MV-4-11 (cell line): ENCODE measurements at regions not wholly inside any gene's neighbourhood (a gene's known extent, or its start where the extent isn't known, plus 50 kb on each side); places are given as distances from the start of the nearest gene placed in this dataset.
"Not testable (repeated sequence)": the region's sequence is repeated elsewhere in the genome, so short reads cannot be mapped to it uniquely, and the experiment has no call there.

Source experiments
- DNase-seq: peaks from one replicate; lab custom pipeline; 2025; lab: John Stamatoyannopoulos, UW

DNA sequence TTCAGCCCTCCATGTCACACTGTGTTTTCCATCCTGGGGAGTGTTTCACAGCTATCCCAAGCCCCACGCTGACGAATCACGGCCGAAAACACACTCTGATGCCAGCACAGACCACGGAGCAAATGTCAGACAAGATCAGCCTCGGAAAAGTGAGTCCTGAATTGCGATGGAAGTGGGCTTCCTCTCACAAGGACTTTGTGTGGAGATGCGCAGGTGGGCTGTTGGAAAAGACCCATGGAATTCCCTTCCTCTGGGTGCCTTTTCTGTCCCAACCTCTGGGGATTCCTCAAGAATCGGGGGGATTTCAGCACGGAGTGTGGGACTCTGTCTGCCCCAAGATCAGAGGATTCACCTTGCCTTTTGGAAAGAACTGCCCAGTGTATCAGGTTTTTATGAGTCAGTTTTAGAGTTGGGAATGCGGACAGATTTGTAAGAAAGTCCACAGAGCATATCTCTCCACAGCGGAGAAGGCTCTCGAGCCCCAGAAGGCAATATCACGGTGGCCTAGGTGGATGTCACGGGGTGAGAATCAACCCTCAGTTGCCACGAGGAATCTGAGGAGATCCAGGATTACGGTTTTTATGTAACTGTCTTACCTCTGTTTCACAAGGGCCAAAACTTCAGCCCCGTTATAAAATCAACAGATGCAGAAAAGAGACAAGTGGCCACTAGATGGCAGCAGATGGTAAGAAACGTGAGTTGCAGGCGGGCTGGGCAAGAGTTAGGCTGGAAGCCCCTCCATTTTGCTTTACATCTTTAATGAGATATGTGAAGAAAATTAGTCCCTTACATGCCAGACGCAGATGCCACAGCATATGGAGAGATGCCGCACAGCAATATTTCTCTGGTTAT, 201.9 kb downstream of the DAD1 start:
- peak; percentile 51 for DNase-seq

DNA sequence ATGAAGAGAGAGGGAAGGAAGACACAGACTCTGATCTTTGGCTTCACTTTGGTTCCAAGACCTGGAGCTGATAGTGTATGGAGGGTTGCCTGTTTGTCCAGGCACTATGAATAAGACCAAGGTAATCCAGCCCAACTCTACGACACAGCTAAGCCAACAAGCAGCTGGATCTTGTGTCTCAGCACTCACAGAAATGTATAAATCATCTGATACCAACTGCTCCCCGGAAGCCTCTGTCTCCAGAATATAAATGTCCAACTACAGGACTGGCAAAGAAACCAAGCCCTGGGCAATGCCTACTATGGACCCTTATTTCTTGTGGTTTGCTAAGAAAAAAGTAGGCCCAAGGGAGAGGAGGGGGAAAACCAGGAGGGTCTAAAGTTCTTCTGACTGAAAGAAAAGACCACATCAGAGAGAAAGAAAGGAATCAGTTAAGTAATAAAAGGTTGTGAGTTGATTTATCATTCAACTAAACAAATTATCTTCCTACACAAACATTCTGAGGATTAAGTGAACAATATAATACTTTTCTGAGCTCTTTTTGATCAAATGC, 204.0 kb downstream of the DAD1 start:
- no peak for DNase-seq

DNA sequence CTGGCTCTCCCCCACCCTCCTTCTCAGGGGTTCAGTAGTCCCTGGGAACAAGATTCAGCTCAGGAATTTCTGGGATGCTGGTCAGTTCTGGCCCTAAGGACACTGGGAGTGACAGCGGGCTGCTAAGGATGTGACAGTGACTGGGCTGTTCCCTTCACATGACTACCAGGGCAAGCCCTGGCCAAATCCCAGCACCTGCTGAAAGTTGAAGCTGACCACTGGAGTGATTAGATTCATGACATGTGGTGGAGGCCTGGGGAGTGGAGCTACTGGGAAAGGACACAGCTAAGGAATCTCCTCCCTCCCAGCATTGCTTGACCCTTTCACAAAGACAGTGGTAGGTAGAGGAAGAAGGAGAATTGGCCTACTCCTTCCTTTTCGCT, 204.9 kb downstream of the DAD1 start:
- DNase-seq = no peak

DNA sequence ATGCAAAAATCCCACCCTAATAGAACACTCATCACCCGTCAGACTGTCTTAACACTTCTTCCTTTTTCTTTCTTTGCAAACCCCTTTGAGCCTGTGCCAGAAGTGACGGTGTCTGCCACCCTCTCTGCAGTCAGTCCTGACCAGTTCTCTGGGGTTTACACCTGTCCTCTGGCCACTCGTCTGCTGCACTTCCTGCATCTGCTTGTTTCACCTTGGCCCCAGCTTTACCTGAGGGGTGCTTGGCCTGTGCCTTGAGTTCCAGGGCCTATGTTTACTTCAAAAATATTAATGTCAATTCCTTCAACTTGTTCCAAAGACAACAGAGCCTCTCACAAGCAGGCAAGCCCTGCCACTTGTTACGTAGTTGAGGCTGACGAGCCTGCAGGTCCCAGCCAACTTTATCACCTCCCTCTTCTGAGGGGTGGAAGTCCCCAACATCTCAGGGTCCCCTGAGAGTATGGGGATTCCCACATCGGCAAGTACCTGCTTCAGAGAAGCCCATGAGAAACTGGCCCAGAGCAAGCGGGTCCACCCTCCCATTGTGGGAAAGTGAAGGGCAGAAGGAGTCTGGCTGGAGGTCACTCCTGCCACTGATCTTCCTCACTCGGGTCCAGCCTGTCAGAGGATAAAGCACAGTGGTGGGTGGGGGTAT, 205.4 kb downstream of the DAD1 start:
- no peak for DNase-seq

DNA sequence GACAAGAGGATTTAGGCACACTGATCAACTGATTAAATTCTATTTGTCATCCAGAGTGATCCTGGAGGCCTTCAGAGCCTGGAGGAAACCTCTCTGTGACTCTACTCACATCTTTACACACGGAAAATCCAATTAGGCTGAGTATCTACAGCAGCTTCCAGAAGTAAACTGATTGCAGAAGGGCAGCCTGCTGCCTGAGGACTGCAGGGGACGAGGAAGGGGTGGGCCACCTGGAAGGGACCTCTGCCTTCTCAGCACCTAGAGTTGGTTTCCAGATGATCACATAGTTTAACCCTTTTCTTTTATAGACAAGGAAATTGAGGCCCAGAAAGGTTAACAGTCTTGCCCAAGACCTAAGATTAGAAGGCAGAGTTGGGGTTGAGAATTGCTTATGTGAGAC, 206.1 kb downstream of the DAD1 start:
- no peak for DNase-seq

DNA sequence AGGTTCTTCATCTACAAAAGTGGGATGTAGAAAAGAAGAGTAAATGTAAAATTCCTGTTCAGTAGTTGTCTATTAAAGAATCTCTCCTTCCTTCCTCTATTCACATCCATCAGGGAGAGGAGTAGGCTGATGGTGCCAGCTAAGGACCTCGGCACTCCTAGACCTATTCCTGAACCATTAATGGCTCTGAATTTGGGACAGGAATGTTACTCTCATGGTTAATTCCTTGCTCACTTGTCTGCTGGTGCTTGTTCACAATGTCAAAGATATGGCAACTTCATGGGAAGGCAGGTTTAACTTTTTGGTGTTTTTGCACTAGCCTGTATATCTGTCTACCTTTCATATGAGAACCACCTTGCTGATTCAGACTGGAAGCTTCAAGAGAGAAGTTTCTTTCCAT, 206.6 kb downstream of the DAD1 start:
- no peak for DNase-seq

DNA sequence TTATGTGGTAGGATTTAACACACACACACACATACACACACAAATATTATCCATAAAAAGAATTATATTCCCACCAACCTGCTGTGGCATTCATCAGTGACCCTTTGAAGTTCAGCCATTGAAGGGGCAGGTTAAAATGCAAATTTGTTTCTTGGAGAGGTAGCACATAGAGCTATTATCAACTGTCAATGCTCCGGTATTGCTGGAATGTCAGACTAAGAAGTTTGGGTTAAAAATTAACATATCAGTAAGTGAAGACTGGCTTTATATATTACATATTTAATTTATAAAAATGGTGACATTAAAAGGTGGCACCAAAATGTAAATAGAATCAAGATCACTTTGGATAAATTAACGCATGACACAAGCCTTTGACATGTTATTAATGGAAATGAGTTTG, 207.3 kb downstream of the DAD1 start:
- DNase-seq = no peak

DNA sequence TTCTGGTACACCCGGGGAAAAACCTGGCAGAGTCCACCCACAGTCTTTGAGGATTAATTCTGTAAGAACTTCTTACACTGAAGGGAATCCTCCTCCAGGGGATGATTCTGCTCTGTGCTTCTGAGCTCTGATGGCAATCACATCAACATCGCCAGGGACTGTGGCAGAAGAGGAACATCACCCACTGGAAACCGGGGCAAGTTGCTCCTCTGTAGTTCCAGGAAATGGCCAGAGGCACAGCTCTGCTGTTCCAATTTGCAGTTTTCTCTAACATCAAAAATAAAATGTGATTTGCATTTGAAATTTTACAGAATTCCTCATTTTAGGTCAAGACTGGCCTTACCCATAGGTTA, 207.6 kb downstream of the DAD1 start:
- no peak for DNase-seq

DNA sequence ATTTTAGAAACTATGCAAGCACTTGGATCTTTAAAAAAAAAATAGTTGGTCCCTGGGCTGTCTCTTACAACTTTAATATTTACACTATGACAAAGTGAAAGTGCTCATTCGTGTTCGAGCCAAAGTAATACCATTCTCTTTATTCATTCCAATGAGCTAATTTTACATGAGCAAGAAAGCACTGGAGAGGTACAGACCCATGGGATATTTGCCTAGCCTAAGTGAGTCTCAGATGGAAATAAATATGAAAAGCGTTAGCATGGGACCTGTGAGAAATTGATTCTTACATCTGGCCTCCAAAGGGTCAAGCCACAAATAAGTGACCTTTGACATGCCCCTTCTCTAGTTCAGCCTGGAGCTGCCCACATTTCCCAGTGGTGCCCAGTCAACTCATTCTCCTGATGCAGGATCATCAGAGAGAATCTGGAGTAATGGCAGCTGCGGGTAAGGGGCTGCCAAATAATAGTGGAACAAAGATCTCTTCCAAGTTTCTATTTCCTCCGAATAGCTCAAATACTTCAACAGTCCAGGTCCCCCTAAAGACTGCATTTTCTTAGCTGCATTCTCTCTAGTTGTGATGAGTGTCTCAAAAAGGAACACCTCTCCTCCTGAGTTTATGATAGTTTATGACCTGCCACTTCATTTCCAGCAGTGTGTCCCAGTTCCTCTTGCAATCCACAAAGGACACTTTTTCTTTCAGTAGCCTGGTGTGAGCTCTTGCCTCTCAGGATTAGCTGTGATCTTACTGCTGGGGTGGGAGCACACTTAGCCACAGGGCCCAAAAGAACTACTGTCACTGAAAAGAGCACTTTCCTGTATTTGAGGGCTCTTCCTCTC, 208.2 kb downstream of the DAD1 start:
- no peak for DNase-seq

DNA sequence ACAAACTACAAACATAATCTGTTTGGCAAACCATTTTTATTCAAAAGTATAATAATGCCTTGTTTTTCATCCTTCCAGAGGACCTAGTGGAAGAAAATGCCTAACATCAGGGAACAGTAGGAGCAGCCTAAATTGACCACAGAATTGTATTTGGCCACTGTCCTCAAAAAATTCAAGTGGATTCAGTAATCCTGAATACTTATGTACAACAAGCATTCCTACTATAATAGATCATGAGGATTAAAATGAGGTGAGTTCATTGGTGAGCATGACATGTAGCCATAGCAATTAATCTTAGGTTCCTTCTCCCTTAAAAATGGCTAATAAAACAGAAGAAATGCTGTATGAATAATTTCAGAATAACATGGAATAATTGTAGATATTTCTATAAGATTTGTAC, 209.3 kb downstream of the DAD1 start:
- no peak for DNase-seq

DNA sequence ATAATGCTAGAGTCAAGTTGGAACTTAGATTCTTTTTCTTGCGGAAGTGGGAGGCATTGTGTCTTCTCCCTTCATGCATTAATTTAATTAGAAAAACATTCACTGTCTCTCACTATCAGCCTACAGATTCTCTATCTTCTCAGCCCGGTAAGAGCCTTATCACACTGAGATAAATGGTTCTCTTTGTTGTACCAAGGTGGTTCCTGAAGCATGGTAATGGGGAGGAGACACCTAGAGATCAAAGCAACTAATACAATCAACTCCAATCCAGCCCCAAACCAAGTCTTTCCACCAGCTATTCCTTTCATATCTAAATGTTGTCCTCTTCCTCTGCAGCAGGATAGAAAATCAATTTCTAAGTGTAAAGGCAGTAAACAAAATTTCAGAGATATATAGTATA, 210.8 kb downstream of the DAD1 start:
- DNase-seq = no peak

DNA sequence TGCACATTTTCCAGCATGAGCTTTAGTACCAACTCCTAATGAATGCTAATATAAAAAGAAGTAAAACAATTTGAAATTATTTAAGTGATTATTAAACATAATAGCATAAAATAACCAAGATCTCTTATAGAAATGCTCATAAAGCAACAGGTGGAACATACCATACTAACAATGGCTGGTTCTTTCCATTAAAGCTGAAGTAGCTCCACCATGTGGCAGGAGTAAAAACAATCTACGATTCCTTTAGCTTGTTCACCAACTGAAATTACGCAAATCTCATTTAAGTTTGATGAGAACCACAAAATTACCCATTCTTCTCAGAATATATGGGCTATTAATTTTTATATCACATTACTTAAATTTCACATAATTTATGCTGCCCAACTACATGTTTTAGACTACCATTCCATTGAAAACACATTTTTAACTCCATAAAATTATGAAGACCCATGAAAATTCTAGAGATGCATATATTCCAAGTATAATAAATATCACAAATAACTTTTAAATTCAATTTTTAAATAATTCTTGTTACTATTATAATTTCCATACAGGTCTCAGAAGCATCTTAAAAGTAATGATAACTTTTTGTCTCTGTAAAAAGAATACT, 213.6 kb downstream of the DAD1 start:
- peak; percentile 44 for DNase-seq

DNA sequence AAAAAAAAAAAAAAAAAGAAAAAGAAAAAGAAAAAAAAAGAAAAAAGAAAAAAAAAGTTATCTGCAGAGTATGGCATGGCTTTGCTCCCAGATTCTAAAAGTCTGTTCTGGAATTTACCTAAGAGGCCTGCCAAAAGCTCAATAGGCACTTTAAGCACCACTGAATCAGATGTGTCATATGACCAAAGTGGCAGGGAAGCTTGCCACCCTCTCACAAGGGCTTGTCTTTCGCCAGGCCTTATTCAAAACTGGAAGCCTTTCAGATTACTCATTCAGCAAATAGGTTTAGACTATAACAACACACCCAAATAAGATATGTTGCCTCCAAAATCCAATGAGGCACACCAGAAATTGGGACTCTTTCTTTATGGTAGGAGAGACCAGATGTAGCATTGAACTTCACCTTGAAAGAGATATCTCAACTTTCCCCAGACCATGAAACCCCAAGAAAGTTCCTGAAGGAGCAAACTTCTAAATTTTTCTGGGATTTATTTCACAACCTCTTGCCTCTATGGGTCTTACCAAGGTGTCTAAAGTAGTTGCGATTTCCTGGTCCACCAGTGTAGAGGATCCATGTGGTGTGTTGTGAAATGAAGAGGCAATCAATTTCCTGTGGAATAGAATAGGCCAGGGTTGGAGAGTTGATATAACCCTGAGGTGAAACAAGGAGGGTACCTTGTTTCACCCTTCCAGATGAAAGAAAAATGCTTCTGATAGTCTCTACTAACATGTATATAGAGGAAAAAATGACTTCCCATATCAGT, 218.8 kb downstream of the DAD1 start:
- no peak for DNase-seq

DNA sequence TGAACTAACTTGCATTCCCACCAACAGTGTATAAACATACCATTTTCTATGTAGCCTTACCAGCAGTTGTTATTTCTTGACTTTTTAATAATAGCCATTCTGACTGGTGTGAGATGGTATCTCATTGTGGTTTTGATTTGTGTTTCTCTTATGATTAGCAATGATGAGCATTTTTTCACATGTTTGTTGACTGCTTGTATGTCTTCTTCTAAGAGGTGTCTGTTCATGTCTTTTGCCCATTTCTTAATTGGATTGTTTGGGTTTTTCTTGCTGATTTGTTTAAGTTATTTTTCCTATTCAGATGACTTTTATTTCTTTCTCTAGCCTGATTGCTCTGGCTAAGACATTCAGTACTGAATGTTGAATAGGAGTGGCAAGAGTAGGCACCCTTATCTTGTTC, 230.3 kb downstream of the DAD1 start:
- no peak for DNase-seq

DNA sequence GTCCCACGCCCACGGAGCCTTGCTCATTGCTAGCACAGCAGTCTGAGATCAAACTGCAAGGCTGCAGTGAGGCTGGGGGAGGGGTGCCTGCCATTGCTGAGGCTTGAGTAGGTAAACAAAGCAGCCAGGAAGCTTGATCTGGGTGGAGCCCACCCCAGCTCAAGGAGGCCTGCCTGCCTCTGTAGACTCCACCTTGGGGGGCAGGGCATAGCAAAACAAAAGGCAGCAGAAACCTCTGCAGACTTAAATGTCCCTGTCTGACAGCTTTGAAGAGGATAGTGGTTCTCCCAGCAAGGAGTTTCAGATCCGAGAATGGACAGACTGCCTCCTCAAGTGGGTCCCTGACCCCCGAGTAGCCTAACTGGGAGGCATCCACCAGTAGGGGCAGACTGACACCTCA, 239.7 kb downstream of the DAD1 start:
- DNase-seq = not testable (repeated sequence)

DNA sequence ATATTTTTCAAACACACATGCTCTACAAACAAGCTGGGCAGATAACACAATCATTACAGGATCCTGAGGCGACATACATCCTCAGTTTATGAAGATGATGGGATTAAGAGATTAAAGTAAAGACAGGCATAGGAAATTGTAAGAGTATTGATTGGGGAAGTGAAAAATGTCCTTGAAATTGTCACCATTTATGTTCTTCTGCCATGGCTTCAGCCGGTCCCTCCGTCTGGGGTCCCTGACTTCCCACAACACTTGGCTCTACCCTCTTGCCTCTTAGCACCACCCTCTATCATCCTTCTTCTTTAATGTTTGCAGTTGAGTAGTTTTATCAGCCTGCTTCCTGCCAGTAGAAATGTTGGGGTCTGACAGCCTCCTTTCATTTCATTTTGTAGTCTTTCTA, 244.4 kb downstream of the DAD1 start:
- no peak for DNase-seq

DNA sequence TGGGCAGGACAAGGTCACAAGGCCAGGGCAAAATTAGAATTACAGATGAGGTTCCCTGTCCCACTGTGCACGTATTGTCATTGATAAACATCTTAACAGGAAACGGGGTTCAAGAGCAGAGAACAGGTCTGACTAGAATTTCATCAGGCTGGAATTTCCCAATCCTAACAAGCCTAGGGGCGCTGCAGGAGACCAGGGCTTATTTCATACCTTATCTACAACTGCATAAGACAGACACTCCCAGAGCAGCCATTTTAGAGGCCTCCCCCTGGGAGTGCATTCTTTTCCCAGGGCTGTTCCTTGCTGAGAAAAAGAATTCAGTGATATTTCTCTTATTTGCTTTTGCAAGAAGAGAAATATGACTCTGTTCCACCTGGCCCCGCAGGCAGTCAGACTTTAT, 244.8 kb downstream of the DAD1 start:
- not testable (repeated sequence) for DNase-seq

DNA sequence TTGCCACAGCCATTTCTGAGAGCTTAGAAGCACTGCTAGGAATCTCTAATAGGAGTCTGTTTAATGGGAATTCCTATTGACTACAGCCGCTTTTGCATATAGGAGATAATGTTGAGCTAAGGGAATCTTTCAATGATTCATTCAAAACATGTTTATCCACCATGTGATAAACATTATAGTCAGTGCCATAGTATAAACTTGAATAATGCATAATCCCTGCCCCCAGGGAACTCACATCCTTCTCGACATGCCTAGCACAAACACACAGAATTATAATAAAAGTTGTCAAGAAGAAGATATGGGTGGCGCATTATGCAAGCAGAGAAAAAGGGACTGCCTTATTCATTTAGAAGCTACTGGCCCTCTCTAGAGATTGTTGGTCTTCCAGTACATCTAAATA, 248.0 kb downstream of the DAD1 start:
- no peak for DNase-seq

DNA sequence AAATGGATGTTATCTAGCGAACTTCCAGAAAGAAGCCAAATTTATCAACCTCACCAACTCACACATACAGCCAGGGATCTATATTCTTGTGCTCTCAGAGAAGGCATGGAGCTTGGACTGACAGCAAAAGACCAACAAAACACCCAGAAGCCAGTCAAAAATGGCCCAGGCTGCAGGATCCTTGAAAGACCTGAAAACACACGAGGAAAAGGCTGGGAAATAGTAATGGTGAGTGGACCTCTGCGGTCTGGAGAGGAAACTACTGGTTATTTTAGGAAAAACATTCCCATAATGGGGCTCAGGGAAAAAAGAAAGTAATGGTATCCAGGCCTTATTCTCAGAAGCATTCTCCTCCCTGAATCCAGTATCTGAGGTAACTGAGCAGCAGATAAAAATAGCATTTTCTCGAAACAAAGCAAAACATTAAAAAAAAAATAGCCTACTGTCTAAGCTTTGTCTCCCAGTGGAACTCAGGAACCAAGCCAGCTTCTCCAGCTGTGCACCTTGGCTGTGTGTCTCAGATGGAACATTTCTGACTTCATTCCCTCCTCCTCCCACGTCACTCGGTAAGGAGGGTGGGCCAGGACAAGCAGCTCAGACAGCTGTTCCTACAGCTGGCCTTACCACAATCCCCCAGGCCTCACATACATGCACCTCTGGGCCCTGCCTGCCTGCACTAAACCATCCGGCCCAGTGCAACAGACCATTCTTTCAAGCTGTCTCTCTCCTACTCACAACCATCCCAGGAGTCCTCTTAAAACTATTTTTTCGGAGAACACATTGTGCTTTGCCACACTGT, 249.9 kb downstream of the DAD1 start:
- no peak for DNase-seq

DNA sequence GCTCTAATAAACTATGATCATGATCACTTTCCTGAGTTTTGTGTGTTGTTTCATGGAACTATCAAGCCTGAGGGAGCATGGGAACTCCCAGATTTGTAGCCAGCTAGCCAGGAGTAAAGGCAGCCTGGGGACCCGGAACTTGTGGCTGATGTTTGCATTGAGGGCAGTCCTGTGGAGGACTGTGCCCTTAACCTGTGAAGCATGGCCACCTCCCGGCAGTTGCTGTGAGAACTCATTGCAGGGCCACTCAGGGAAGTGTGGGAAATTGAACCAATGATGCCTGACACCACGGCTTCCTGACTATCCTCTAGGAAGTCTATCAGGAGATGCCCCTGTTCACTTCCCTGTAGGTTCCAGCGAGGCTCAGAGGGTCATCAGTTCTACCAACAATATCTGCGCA, 250.6 kb downstream of the DAD1 start:
- DNase-seq = no peak

DNA sequence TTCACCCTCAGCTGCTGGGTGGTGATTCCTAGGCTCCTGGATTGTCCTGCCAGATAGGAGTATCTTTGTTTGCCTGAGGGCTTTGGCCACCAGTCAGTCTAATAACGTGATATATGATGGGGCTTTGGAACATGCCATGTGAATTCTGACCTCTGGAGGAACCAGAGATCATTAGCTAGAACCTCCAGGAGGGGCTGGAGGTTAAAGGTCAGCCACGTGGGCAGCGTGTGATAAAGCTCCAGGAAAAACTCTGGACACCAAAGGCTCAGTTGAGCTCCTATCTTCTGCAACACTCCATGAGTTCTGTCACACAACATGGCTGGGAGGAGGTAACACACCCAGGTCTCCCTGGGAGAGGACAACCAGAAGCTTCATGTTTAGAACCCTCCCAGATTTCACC, 251.1 kb downstream of the DAD1 start:
- DNase-seq = no peak
